GM21825 (cell line): ENCODE measurements at regions not wholly inside any gene's neighbourhood (a gene's known extent, or its start where the extent isn't known, plus 50 kb on each side); places are given as distances from the start of the nearest gene placed in this dataset.
"Not testable (repeated sequence)": the region's sequence is repeated elsewhere in the genome, so short reads cannot be mapped to it uniquely, and the experiment has no call there.

Source experiments
- ATAC-seq: cut with Tn5 transposase; IDR thresholded peaks from one replicate; pipeline ENCODE4 v1.9.1; 2021; ENCODE audit warnings: mild to moderate bottlenecking, moderate library complexity; ENCODE audit not compliant: unreplicated experiment

GRCh38 chr2:167697194-167697593, 550.2 kb downstream of the STK39 start:
- no peak for ATAC-seq

- no peak for ATAC-seq
Observed at GRCh38 chr2:167692936-167693335, 554.5 kb downstream of the STK39 start.

DNA sequence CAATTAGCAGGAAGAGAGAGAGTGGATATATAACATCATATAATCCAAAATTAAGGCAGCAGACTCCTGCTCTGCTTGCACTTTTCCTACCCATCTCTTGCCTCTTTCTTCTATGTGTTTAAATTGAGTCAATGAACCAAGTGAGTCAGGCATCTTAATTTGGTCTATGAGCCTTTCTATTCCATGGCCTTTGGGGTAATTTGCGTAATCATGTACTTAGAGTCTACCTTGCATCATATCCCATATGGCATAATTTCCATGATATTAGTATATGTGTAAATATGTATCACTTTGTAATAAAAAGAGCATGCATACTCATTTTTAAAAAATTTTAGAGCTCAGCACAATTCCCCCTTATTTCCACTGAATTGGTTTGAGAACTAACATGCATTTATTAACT, 555.2 kb downstream of the STK39 start:
- no peak for ATAC-seq

DNA sequence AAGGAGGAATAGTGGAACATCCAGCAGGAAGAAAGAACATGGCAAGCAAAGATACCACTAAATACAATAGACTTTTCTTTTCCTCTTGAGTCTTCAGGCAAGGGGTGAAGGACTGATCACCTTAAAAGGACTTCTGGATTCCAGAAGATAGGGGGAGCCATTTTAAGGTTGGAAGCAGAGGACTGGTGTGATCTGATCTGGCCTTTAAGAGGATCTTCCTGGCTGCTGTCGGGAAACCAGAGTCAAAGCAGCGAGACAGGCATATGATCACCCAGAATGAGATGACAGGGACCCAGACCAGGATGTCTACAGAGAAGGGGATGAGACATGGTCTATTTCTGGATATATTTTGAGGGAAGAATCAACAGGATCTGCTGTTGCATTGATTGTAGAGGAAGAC, 558.0 kb downstream of the STK39 start:
- ATAC-seq, result no peak

DNA sequence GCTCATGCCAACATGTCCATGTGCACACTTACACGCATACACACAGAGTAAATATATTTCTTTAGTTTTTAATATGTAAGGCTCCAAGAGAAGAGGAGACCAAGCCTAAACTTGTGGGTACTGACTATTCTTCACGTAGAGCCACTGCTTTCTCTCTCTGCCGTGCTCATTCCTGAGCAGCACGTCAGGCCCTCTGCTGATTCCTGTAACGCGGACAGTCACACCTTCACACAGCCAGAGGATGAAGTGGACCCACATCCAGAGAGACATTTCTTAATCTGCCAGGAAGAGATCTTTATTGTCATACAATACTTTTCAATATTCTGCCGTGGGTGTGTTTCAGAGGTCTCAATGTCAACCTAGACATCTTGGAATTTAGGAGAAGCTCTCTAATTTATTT, 560.7 kb downstream of the STK39 start:
- ATAC-seq, result no peak

DNA sequence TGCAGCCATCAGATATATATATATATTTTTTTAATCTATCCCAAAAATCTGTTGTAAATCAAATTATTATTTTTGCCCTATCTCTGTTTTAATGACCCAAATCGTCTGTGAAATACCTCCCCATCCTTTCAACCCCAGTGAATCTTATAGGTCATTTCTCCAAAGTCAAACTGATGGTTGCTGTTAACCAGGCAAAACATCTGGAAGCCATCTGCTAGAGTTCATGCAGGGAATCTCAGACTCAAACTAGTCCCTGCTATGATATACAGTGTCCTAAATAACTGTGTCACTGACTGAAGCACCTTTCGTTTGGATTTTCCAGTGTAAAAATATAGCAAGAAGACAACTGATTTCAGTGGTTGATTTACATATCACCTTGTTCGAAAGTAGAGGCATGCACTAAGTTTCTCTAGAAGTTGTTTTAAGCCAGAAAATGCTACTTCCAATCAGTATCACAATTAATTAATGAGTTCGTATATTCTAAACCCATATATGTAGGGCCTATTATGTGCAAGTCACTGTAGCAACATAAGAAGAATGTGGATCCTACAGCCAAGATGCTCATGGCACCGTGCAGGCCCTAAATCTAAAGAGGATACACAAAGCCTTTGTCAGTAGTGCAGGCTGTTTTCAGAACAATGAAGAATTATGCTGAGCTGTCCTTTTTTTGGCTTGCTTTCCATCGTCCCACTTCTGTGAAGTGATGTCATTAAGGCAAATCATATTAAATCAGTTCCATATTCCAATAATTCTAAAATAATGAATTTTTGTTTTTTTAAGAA, 566.0 kb downstream of the STK39 start:
- no peak for ATAC-seq

- no peak for ATAC-seq
Observed at GRCh38 chr2:167678158-167678557, 569.2 kb downstream of the STK39 start.

DNA sequence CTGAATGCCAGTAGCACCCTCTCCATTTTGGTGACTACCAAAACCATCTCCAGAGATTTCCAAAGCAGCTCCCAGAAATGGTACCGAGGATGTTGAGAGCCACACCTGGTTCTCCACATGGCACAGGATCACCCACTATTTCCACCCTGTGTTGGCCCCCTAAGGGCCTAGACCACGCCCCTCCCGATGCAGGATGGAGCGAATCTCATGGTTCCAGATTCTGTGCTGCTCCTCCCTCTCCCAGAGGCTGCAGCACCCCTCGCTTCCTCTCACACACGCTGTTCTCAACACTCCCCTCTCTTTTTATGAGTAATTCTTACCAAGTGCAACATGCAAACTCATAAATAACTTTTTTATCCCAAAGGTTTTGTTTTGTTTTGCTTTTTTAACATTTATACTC, 571.5 kb downstream of the STK39 start:
- ATAC-seq, result no peak

- ATAC-seq, result no peak
Observed at GRCh38 chr2:167670588-167670987, 576.8 kb downstream of the STK39 start.

DNA sequence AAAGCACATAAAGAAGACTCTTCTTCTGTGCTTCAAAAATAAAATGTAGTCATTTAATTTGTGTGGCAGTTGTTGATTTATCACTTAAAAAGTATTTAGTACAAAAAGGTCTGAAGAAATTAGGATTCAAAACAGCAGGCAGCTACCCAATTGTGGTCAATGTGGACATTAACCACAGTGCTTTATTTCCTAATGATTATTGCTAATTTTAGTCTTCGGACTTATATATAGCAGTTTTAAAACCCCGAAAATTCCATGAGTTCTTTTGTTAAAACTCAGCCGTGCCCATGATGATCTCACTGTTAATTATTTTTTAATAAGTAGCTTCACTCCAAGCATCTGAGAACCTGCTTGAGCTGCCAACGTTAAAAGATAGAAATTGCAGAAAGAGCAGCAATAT, 594.3 kb downstream of the STK39 start:
- no peak for ATAC-seq

DNA sequence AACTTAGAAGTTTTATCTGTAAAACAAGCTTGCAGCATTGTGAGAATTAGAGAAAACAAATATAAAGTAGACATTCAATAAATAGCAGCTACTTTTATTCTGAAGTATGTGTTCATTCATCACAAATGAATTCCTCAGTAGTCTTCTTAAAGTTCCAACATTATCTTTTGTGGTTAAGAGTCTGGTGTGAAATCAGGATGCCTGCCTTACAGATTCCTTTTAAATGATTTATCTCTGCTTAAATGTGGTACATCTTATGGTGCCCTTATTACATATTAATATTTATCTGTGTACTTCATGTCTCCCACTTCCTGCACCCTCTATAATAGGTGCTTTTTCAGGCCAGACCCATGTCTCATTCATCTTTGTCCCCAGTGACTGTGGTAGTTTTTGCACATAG, 595.0 kb downstream of the STK39 start:
- no peak for ATAC-seq

GRCh38 chr2:167651406-167652151, 595.8 kb downstream of the STK39 start:
- no peak for ATAC-seq

GRCh38 chr2:167646557-167646956, 600.8 kb downstream of the STK39 start:
- no peak for ATAC-seq

DNA sequence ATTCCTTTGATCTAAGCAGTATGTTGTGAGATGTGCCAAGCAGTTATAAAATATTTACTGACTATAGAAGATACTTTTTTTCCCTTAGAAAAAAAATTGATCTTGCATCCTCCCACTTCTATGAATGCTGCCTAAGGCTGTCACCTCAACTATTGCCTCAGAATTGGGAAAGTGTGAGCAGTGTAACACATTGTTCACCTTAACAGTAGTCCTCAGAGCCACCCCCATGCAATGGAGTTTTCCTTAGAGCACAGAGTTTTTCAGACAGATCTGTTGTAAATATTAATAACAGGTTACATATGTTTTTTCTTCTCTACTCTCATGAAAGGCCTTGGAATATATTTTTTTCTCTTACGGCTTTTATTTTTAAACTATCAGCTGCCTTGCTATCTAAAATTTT, 607.3 kb downstream of the STK39 start:
- ATAC-seq, result no peak

DNA sequence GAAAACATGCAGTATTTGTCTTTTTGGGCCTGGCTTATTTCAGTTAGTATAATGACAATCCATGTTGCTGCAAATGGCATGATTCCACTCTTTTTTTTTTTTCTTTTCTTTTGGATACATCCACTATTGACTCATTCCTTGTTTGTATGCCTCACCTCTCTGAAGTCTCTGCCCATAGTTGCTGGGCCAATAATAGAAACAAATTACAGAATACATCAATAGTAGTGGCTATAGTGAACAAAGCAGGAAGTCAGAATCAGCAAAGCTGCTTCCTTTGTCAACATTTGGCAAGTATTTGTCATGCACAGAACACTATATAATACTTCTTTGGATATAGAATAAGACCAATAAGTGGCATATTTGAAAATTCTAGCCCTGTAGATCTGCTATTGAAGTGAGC, 609.7 kb downstream of the STK39 start:
- no peak for ATAC-seq

DNA sequence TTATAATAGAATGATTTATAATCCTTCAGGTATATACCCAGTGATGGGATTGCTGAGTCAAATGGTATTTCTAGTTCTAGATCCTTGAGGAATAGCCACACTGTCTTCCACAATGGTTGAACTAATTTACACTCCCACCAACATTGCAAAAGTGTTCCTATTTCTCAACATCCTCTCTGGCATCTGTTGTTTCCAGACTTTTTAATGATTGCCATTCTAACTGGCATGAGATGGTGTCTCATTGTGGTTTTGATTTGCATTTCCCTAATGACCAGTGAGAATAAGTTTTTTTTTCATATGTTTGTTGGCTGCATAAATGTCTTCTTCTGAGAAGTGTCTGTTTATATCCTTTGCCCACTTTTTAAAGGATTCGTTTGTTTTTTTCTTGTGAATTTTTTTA, 615.1 kb downstream of the STK39 start:
- ATAC-seq, result not testable (repeated sequence)

- no peak for ATAC-seq
Observed at GRCh38 chr2:167626961-167627360, 620.4 kb downstream of the STK39 start.

DNA sequence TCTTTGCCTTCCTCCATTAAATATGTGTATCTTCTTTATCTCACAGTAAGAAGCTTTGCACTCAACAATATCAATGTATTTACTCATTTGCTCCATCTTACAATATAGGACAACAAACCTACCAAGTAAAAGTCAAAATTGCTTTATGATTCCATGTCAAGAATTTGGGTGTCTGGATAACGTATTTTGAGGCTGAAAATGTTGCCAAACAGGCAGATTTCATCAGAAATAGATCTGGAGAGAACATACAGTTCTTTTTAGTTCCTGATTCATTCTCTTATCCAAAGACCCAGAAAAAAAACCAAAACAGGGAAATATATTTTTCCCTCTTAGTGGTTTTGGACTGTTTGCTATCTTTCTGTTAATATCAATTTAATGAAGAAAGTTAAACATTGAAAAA, 621.1 kb downstream of the STK39 start:
- ATAC-seq, result no peak

DNA sequence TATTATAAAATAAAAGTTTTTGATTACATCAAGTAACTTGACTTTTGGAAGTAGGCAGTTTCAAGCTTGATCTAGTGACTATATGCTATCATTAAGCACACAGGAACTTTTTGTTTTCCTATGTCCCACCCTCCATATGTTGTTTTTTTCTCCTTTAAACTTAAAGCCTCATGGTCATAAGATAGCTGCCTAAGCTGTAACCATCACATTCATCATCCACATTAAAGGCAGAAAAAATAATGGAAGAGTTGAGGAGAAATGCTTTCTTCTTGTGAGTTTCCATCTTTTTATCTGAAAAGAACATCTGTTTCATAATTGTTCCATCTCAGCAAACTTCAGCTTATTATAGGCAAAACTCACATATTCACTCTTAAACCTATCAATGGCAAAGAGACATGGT, 630.4 kb downstream of the STK39 start:
- no peak for ATAC-seq

- ATAC-seq, result no peak
Observed at GRCh38 chr2:167613471-167613870, 633.9 kb downstream of the STK39 start.

DNA sequence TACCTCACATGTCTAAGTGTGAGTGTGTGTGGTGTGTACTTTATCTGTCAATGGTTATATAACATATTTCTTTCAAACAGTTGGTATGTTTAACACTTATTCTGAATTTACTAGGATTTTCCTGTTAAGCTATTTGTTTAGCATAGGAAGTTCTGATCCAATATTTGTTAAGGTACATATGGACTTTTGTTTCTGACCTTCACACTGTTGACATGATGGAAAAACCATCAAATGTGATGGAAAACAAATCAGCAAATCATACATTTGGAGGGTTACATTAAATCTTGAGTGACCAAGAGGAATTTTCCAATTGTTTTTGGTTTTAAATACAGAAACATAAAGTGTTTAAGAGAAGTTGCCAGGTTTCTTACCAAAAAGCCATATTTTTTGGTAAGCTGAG, 638.9 kb downstream of the STK39 start:
- no peak for ATAC-seq

DNA sequence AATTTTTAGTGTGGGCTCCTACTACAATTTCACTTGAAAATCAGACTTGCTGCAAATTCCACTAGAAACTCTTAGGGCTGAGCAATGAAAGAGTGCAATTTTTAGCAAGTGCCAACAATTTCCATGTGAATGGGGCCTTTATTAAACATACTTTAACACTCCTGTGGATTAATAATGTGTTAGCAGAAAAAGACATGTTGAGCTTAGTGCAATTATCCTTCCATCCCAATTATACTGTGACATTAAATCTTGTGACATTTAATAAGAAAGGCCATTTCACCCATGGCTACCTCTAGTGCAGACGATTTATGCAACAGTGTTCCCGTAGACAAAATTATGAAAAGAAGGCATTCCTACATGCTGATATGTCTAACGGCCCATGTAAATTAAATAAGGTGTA, 639.7 kb downstream of the STK39 start:
- ATAC-seq, result no peak

GRCh38 chr2:167607211-167607610, 640.2 kb downstream of the STK39 start:
- ATAC-seq, result no peak
